ENCODE measurements at regions not wholly inside any gene's neighbourhood (a gene's known extent, or its start where the extent isn't known, plus 50 kb on each side); places are given as distances from the start of the nearest gene placed in this dataset.

- Histone ChIP-seq H3K27ac (ENCODE audit: low read length) (peak overlapping the region; percentile 70), H3F3A (ENCODE audit: low read length, unreplicated experiment) (no peaks in the 10 kb centered on the region), H3K79me2 (ENCODE audit: low read length) (no peaks in the 10 kb centered on the region), H3K4me1 (ENCODE audit: insufficient read depth, low read length) (peaks cover 21% of the 10 kb centered on the region), H2AFZ (ENCODE audit: low read length) (no peak overlapping the region), H3K4me2 (ENCODE audit: low read length) (peak overlapping the region; percentile 61), H3K27me3 (ENCODE audit: low read length) (no peaks in the 10 kb centered on the region), H3K9me2 (replicated peaks; ENCODE audit: low read length) (no peaks in the 10 kb centered on the region), H3K36me3 (ENCODE audit: low read depth, low read length) (no peaks in the 10 kb centered on the region), H3K9me3 (ENCODE audit: low read length) (no peaks in the 10 kb centered on the region), H3K9ac (ENCODE audit: low read length) (no peak overlapping the region), H4K20me1 (ENCODE audit: low read length) (no peaks in the 10 kb centered on the region), H3K4me3 (ENCODE audit: low read length) (no peak overlapping the region)
- CTCF ChIA-PET: interaction anchor here (0.8 to 1.2 kb wide), 3 partner anchors 8 to 79 kb away, joined by 3 to 5 read pairs (median 4); no protein-coding TSS in a partner anchor
- TF ChIP-seq EZH2 (IDR thresholded peaks at IDR 0.05; ENCODE audit: low read length, unreplicated experiment): no peak
- no peak for TF ChIP-seq EZH2phosphoT487 (IDR thresholded peaks at IDR 0.05; ENCODE audit: borderline replicate concordance, low read length)
- TF ChIP-seq CTCF (conservative IDR thresholded peaks at IDR 0.05; ENCODE audit: low read depth, low read length): no peak
- intact Hi-C loops (cut with micrococcal nuclease): no loop called here
- DNase-seq (peak; percentile 84), ATAC-seq (peak; percentile 99)
- no TSS peak for BruUV-seq (replicated peaks)
- POLR2A ChIA-PET (ENCODE audit: unreplicated experiment): no interaction called here
Observed at GRCh38 chr13:97133955-97134354, 88.2 kb upstream of the MBNL2 start.

- Histone ChIP-seq H4K20me1 (ENCODE audit: low read length) (no peaks in the 10 kb centered on the region), H3K9me3 (ENCODE audit: low read length) (no peaks in the 10 kb centered on the region), H3K27ac (ENCODE audit: low read length) (peak overlapping the region; percentile 70), H3K27me3 (ENCODE audit: low read length) (no peaks in the 10 kb centered on the region), H2AFZ (ENCODE audit: low read length) (no peak overlapping the region), H3K36me3 (ENCODE audit: low read depth, low read length) (no peaks in the 10 kb centered on the region), H3K79me2 (ENCODE audit: low read length) (no peaks in the 10 kb centered on the region), H3K4me3 (ENCODE audit: low read length) (no peak overlapping the region), H3K9me2 (replicated peaks; ENCODE audit: low read length) (no peaks in the 10 kb centered on the region), H3F3A (ENCODE audit: low read length, unreplicated experiment) (no peaks in the 10 kb centered on the region), H3K9ac (ENCODE audit: low read length) (no peak overlapping the region; the same call in 1 of the 2 replicates), H3K4me2 (ENCODE audit: low read length) (peak overlapping the region; percentile 61), H3K4me1 (ENCODE audit: insufficient read depth, low read length) (peaks cover 21% of the 10 kb centered on the region)
- POLR2A ChIA-PET (ENCODE audit: unreplicated experiment): no interaction called here
- intact Hi-C loops (cut with micrococcal nuclease): no loop called here
- ATAC-seq (peak; percentile 6), DNase-seq (peak; percentile 25)
- no TSS peak for BruUV-seq (replicated peaks)
- CTCF ChIA-PET: interaction anchor here (0.8 to 1.2 kb wide), 3 partner anchors 9 to 78 kb away, joined by 3 to 5 read pairs (median 4); no protein-coding TSS in a partner anchor
- TF ChIP-seq EZH2phosphoT487 (IDR thresholded peaks at IDR 0.05; ENCODE audit: borderline replicate concordance, low read length) (no peak), CTCF (conservative IDR thresholded peaks at IDR 0.05; ENCODE audit: low read depth, low read length) (no peak), EZH2 (IDR thresholded peaks at IDR 0.05; ENCODE audit: low read length, unreplicated experiment) (no peak)
Observed at GRCh38 chr13:97134364-97135095, 87.6 kb upstream of the MBNL2 start.

- H3K4me3 ChIP-seq (ENCODE audit: low read length): no peak overlapping the region
- ChIA-PET CTCF (no interaction called here), POLR2A (ENCODE audit: unreplicated experiment) (no interaction called here)
- no TSS peak for BruUV-seq (replicated peaks)
- DNase-seq (no peak), ATAC-seq (no peak)
- no peaks in the 10 kb centered on the region for H4K20me1 ChIP-seq (ENCODE audit: low read length)
- no peaks in the 10 kb centered on the region for H3K36me3 ChIP-seq (ENCODE audit: low read depth, low read length)
- no peak overlapping the region for H3K27ac ChIP-seq (ENCODE audit: low read length)
- no peak overlapping the region for H3K9ac ChIP-seq (ENCODE audit: low read length)
- no peaks in the 10 kb centered on the region for H3F3A ChIP-seq (ENCODE audit: low read length, unreplicated experiment)
- H3K27me3 ChIP-seq (ENCODE audit: low read length): no peaks in the 10 kb centered on the region
- no peaks in the 10 kb centered on the region for H3K9me2 ChIP-seq (replicated peaks; ENCODE audit: low read length)
- no peak overlapping the region for H3K4me2 ChIP-seq (ENCODE audit: low read length)
- H3K4me1 ChIP-seq (ENCODE audit: insufficient read depth, low read length): peaks cover 29% of the 10 kb centered on the region
- H2AFZ ChIP-seq (ENCODE audit: low read length): no peak overlapping the region
- intact Hi-C loops (cut with micrococcal nuclease): no loop called here
- no peak for TF ChIP-seq CTCF (conservative IDR thresholded peaks at IDR 0.05; ENCODE audit: low read depth, low read length)
- no peak for TF ChIP-seq EZH2phosphoT487 (IDR thresholded peaks at IDR 0.05; ENCODE audit: borderline replicate concordance, low read length)
- TF ChIP-seq EZH2 (IDR thresholded peaks at IDR 0.05; ENCODE audit: low read length, unreplicated experiment): no peak
- no peaks in the 10 kb centered on the region for H3K79me2 ChIP-seq (ENCODE audit: low read length)
- no peaks in the 10 kb centered on the region for H3K9me3 ChIP-seq (ENCODE audit: low read length)
Observed at GRCh38 chr13:97135883-97136282, 86.2 kb upstream of the MBNL2 start.

Measured in PC-3 (cell line).